ENCODE measurements at regions not wholly inside any gene's neighbourhood (a gene's known extent, or its start where the extent isn't known, plus 50 kb on each side); places are given as distances from the start of the nearest gene placed in this dataset.

GRCh38 chr2:12552092-12552491 lies 164.6 kb upstream of the TRIB2 start:
- no peaks in the 10 kb centered on the region for H3K9me2 ChIP-seq (ENCODE audit: insufficient read depth)
- H3K9ac ChIP-seq (ENCODE audit: low read length) = no peak overlapping the region
- H3K4me1 ChIP-seq (ENCODE audit: control insufficient read depth in 1 of 2, insufficient read depth in 2 of 2, low read length in 2 of 2) = peaks cover 4 to 7% of the 10 kb centered on the region in 2 experiments; a peak in 3 of 4 replicates
- BruUV-seq (replicated peaks) = no TSS peak
- H3K4me2 ChIP-seq (ENCODE audit: low read length) = no peak overlapping the region
- H3K36me3 ChIP-seq (ENCODE audit: control insufficient read depth in 1 of 2, insufficient read depth in 2 of 2, low read length in 2 of 2) = no peaks in the 10 kb centered on the region
- TF ChIP-seq YY1 (IDR thresholded peaks at IDR 0.05; ENCODE audit: extremely low read depth, insufficient replicate concordance, low read depth, low read length) = no peak
- TF ChIP-seq, protein P1, sequence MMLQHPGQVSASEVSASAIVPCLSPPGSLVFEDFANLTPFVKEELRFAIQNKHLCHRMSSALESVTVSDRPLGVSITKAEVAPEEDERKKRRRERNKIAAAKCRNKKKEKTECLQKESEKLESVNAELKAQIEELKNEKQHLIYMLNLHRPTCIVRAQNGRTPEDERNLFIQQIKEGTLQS (IDR thresholded peaks at IDR 0.05) = no peak
- ATAC-seq (no peak), DNase-seq (ENCODE audit: low read depth, low spot score) (no peak)
- no peak overlapping the region for H3K27ac ChIP-seq (ENCODE audit: low read depth, low read length)
- no peak overlapping the region for H2AFZ ChIP-seq (ENCODE audit: low read depth, low read length, poor library complexity, severe bottlenecking)
- RAD21 ChIA-PET (ENCODE audit: low non-redundant PET in 1 of 2, low total read pairs in 2 of 2, uncharacterized antibody in 2 of 2, unreplicated experiment in 2 of 2) = no interaction called here
- POLR2A ChIA-PET = no interaction called here
- no peaks in the 10 kb centered on the region for H3K9me3 ChIP-seq (ENCODE audit: control insufficient read depth in 1 of 2, insufficient read depth in 1 of 2, low read depth in 1 of 2, low read length in 2 of 2)
- no peaks in the 10 kb centered on the region for H3K79me2 ChIP-seq (ENCODE audit: insufficient read depth, low read length)
- H4K20me1 ChIP-seq (ENCODE audit: insufficient read depth) = no peaks in the 10 kb centered on the region
- no peaks in the 10 kb centered on the region for H3K27me3 ChIP-seq (ENCODE audit: insufficient read depth, low read length)
- intact Hi-C loops (cut with micrococcal nuclease) = no loop called here
- CTCF ChIA-PET = no interaction called here
- no peak overlapping the region for H3K4me3 ChIP-seq (replicated peaks in 1 of 2; ENCODE audit: low read depth in 1 of 2, low read length in 2 of 2)

GRCh38 chr2:12554224-12555011 lies 162.3 kb upstream of the TRIB2 start:
- Histone ChIP-seq H3K27me3 (ENCODE audit: insufficient read depth, low read length) (no peaks in the 10 kb centered on the region), H2AFZ (ENCODE audit: low read depth, low read length, poor library complexity, severe bottlenecking) (no peak overlapping the region), H3K4me1 (ENCODE audit: control insufficient read depth in 1 of 2, insufficient read depth in 2 of 2, low read length in 2 of 2) (peaks cover 4 to 7% of the 10 kb centered on the region in 2 experiments; a peak in 3 of 4 replicates), H4K20me1 (ENCODE audit: insufficient read depth) (no peaks in the 10 kb centered on the region), H3K4me3 (replicated peaks in 1 of 2; ENCODE audit: low read depth in 1 of 2, low read length in 2 of 2) (no peak overlapping the region), H3K9me2 (ENCODE audit: insufficient read depth) (no peaks in the 10 kb centered on the region), H3K9ac (ENCODE audit: low read length) (no peak overlapping the region), H3K36me3 (ENCODE audit: control insufficient read depth in 1 of 2, insufficient read depth in 2 of 2, low read length in 2 of 2) (no peaks in the 10 kb centered on the region), H3K9me3 (ENCODE audit: control insufficient read depth in 1 of 2, insufficient read depth in 1 of 2, low read depth in 1 of 2, low read length in 2 of 2) (no peaks in the 10 kb centered on the region), H3K4me2 (ENCODE audit: low read length) (no peak overlapping the region), H3K27ac (ENCODE audit: low read depth, low read length) (no peak overlapping the region), H3K79me2 (ENCODE audit: insufficient read depth, low read length) (no peaks in the 10 kb centered on the region)
- ChIA-PET CTCF (no interaction called here), POLR2A (no interaction called here), RAD21 (ENCODE audit: low non-redundant PET in 1 of 2, low total read pairs in 2 of 2, uncharacterized antibody in 2 of 2, unreplicated experiment in 2 of 2) (no interaction called here)
- intact Hi-C loops (cut with micrococcal nuclease) = no loop called here
- DNase-seq (ENCODE audit: low read depth, low spot score) = no peak
- ATAC-seq = no peak
- BruUV-seq (replicated peaks) = no TSS peak
- TF ChIP-seq CEBPB (IDR thresholded peaks at IDR 0.05; ENCODE audit: low read depth) (no peak), TCF7L2 (IDR thresholded peaks at IDR 0.05; ENCODE audit: borderline replicate concordance, extremely low read depth, insufficient read depth, insufficient read length) (no peak), EGR1 (IDR thresholded peaks at IDR 0.05; ENCODE audit: low read depth) (no peak), SRF (IDR thresholded peaks at IDR 0.05; ENCODE audit: low read depth) (no peak), ELF1 (IDR thresholded peaks at IDR 0.05; ENCODE audit: borderline replicate concordance, low read depth) (no peak), CBX3 (IDR thresholded peaks at IDR 0.05; ENCODE audit: low read depth) (no peak), JUND (IDR thresholded peaks at IDR 0.05) (no peak), EZH2phosphoT487 (IDR thresholded peaks at IDR 0.05; ENCODE audit: borderline replicate concordance) (no peak), EZH2 (IDR thresholded peaks at IDR 0.05) (no peak), FOSL1 (IDR thresholded peaks at IDR 0.05; ENCODE audit: low read depth) (no peak), CTCF (IDR thresholded peaks at IDR 0.05 in 2 of 3, conservative IDR thresholded peaks at IDR 0.05 in 1 of 3; ENCODE audit: borderline replicate concordance in 1 of 3, insufficient read depth in 1 of 3, low read depth in 2 of 3, low read length in 2 of 3) (no peak), RAD21 (IDR thresholded peaks at IDR 0.05; ENCODE audit: low read depth) (no peak), SP1 (IDR thresholded peaks at IDR 0.05; ENCODE audit: low read depth) (no peak), SIN3A (IDR thresholded peaks at IDR 0.05; ENCODE audit: low read depth) (no peak), YY1 (IDR thresholded peaks at IDR 0.05; ENCODE audit: extremely low read depth, insufficient replicate concordance, low read depth, low read length) (no peak)
